SK-N-SH treated with all-trans-retinoic acid at 6 μM for 48 hours (cell line): ENCODE measurements at regions not wholly inside any gene's neighbourhood (a gene's known extent, or its start where the extent isn't known, plus 50 kb on each side); places are given as distances from the start of the nearest gene placed in this dataset.

ENCODE experiments used
- ATAC-seq: fragments of 200-7000 bp; cut with Tn5 transposase; 3 replicates; pipeline ENCODE4 v1.9.1; 2020; ENCODE audit warnings: mild to moderate bottlenecking, moderate library complexity
- ARNTL ChIP-seq: fragments of 450-650 bp; formaldehyde crosslinking; IDR thresholded peaks from 2 replicates; pipeline ENCODE4 v1.5.0; 2020; ENCODE audit warnings: low read depth, mild to moderate bottlenecking, moderate library complexity, borderline replicate concordance
- BACH2 ChIP-seq: fragments of 250-450 bp; sonication (Bioruptor Pico); IDR thresholded peaks from 2 replicates; pipeline ENCODE4 v1.9.0; 2021; ENCODE audit warnings: mild to moderate bottlenecking, borderline replicate concordance
- CSDC2 ChIP-seq: fragments of 250-450 bp; sonication (Bioruptor Pico); IDR thresholded peaks from 2 replicates; pipeline ENCODE4 v1.5.0; 2020; ENCODE audit warnings: mild to moderate bottlenecking, moderate library complexity
- CSRNP3 ChIP-seq: fragments of 250-450 bp; sonication (Bioruptor Pico); IDR thresholded peaks from 2 replicates; pipeline ENCODE4 v1.5.1; 2021; ENCODE audit warnings: mild to moderate bottlenecking, moderate library complexity
- ESRRG ChIP-seq: fragments of 250-450 bp; sonication (Bioruptor Pico); IDR thresholded peaks from 2 replicates; pipeline ENCODE4 v1.6.1; 2021; ENCODE audit warnings: mild to moderate bottlenecking
- GLIS3 ChIP-seq: fragments of 250-450 bp; sonication (Bioruptor Pico); IDR thresholded peaks from 2 replicates; pipeline ENCODE4 v1.5.0; 2020; ENCODE audit warnings: mild to moderate bottlenecking, moderate library complexity
- ISL1 ChIP-seq: fragments of 250-450 bp; sonication (Bioruptor Pico); IDR thresholded peaks from 2 replicates; pipeline ENCODE4 v2.1.2; 2022; ENCODE audit warnings: mild to moderate bottlenecking, moderate library complexity
- OSR1 ChIP-seq: fragments of 250-450 bp; sonication (Bioruptor Pico); IDR thresholded peaks from 2 replicates; pipeline ENCODE4 v1.8.0; 2022; ENCODE audit warnings: moderate library complexity, mild to moderate bottlenecking, inconsistent platforms
- PATZ1 ChIP-seq: fragments of 250-450 bp; sonication (Bioruptor Pico); IDR thresholded peaks from 2 replicates; pipeline ENCODE4 v1.8.0; 2020; ENCODE audit warnings: mild to moderate bottlenecking, moderate library complexity, borderline replicate concordance
- POU6F1 ChIP-seq: fragments of 250-450 bp; sonication (Bioruptor Pico); IDR thresholded peaks from 2 replicates; pipeline ENCODE4 v1.8.0; 2021; ENCODE audit warnings: low read depth, mild to moderate bottlenecking, moderate library complexity, borderline replicate concordance
- PPARA ChIP-seq: fragments of 250-450 bp; sonication (Bioruptor Pico); IDR thresholded peaks from 2 replicates; pipeline ENCODE4 v1.5.0; 2020; ENCODE audit warnings: mild to moderate bottlenecking, borderline replicate concordance
- RARB ChIP-seq: fragments of 250-450 bp; sonication (Bioruptor Pico); IDR thresholded peaks from 2 replicates; pipeline ENCODE4 v1.8.0; 2021; ENCODE audit warnings: mild to moderate bottlenecking, moderate library complexity
- SNAI2 ChIP-seq: fragments of 250-450 bp; sonication (Bioruptor Pico); IDR thresholded peaks from 2 replicates; pipeline ENCODE4 v1.5.0; 2020; ENCODE audit warnings: mild to moderate bottlenecking, moderate library complexity
- TCF4 ChIP-seq: fragments of 250-450 bp; sonication (Bioruptor Pico); IDR thresholded peaks from 2 replicates; pipeline ENCODE4 v1.8.0; 2021; ENCODE audit warnings: mild to moderate bottlenecking, moderate library complexity, borderline replicate concordance
- TOX ChIP-seq: fragments of 250-450 bp; sonication (Bioruptor Pico); IDR thresholded peaks from 2 replicates; pipeline ENCODE4 v1.8.0; 2021; ENCODE audit warnings: mild to moderate bottlenecking, moderate library complexity, borderline replicate concordance
- TSHZ2 ChIP-seq: fragments of 250-450 bp; sonication (Bioruptor Pico); IDR thresholded peaks from 2 replicates; pipeline ENCODE4 v1.5.0; 2020; ENCODE audit warnings: mild to moderate bottlenecking, moderate library complexity
- ZC3H10 ChIP-seq: fragments of 250-450 bp; sonication (Bioruptor Pico); IDR thresholded peaks from 2 replicates; pipeline ENCODE4 v1.5.1; 2021; ENCODE audit warnings: mild to moderate bottlenecking, moderate library complexity
- ZFP30 ChIP-seq: fragments of 450-650 bp; formaldehyde crosslinking; IDR thresholded peaks from 2 replicates; pipeline ENCODE4 v1.5.0; 2022; ENCODE audit warnings: mild to moderate bottlenecking, moderate library complexity
- ZNF565 ChIP-seq: fragments of 450-650 bp; formaldehyde crosslinking; conservative IDR thresholded peaks from 2 replicates; pipeline ENCODE4 v1.5.0; 2020; ENCODE audit warnings: low read depth, mild to moderate bottlenecking, moderate library complexity
- ZNF70 ChIP-seq: fragments of 450-650 bp; formaldehyde crosslinking; IDR thresholded peaks from 2 replicates; pipeline ENCODE4 v1.5.0; 2020; ENCODE audit warnings: mild to moderate bottlenecking, moderate library complexity
- ZNF8 ChIP-seq: fragments of 450-650 bp; formaldehyde crosslinking; IDR thresholded peaks from 2 replicates; pipeline ENCODE4 v1.5.0; 2020; ENCODE audit warnings: mild to moderate bottlenecking, moderate library complexity

- no peak for ATAC-seq
- TF ChIP-seq POU6F1 (CRISPR knock-in tag) (no peak), ZNF70 (CRISPR knock-in tag) (no peak), RARB (CRISPR knock-in tag) (no peak), PATZ1 (CRISPR knock-in tag) (no peak), TSHZ2 (CRISPR knock-in tag) (no peak), PPARA (CRISPR knock-in tag) (no peak), OSR1 (no peak), ZNF565 (CRISPR knock-in tag) (no peak), ZNF8 (CRISPR knock-in tag) (no peak), BACH2 (CRISPR knock-in tag) (no peak), ESRRG (no peak), TOX (no peak), ISL1 (CRISPR knock-in tag) (no peak), CSRNP3 (CRISPR knock-in tag) (no peak), GLIS3 (CRISPR knock-in tag) (no peak)
- TF ChIP-seq, all 23 proteins: peak for 0
Measured at GRCh38 chr3:59460068-59460467, 410.2 kb upstream of the CFAP20DC start.

- TF ChIP-seq ZFP30 (CRISPR knock-in tag), result no peak
- TF ChIP-seq ARNTL (CRISPR knock-in tag), result no peak
- no peak for TF ChIP-seq TSHZ2 (CRISPR knock-in tag)
- TF ChIP-seq GLIS3 (CRISPR knock-in tag), result no peak
- TF ChIP-seq ZC3H10 (CRISPR knock-in tag), result no peak
- TF ChIP-seq RARB (CRISPR knock-in tag), result no peak
- TF ChIP-seq CSDC2 (CRISPR knock-in tag), result no peak
- TF ChIP-seq TOX, result no peak
- TF ChIP-seq ESRRG, result no peak
- no peak for TF ChIP-seq PATZ1 (CRISPR knock-in tag)
- no peak for TF ChIP-seq ZNF70 (CRISPR knock-in tag)
- no peak for TF ChIP-seq ZNF8 (CRISPR knock-in tag)
- TF ChIP-seq PPARA (CRISPR knock-in tag), result no peak
- no peak for TF ChIP-seq TCF4
- no peak for TF ChIP-seq SNAI2 (CRISPR knock-in tag)
- TF ChIP-seq CSRNP3 (CRISPR knock-in tag), result no peak
- TF ChIP-seq ZNF565 (CRISPR knock-in tag), result no peak
- TF ChIP-seq OSR1, result no peak
- TF ChIP-seq POU6F1 (CRISPR knock-in tag), result no peak
- TF ChIP-seq, all 23 proteins: peak for 0
- no peak for ATAC-seq
Measured at GRCh38 chr3:59456852-59457485, 407.1 kb upstream of the CFAP20DC start.
